Osteocyte (in vitro differentiated cells): ENCODE measurements at regions not wholly inside any gene's neighbourhood (a gene's known extent, or its start where the extent isn't known, plus 50 kb on each side); places are given as distances from the start of the nearest gene placed in this dataset.

Experiments
- DNase-seq: peaks from one replicate; pipeline ENCODE4 v3.0.0; 2021; ENCODE audit warnings: mixed read lengths; ENCODE audit not compliant: unreplicated experiment; ENCODE audit errors: extremely low spot score
- H3K27ac Mint-ChIP-seq: one replicate; pipeline ENCODE4 v1.8.0; 2021; ENCODE audit warnings: mild to moderate bottlenecking, mixed read lengths; ENCODE audit not compliant: unreplicated experiment
- H3K27me3 Mint-ChIP-seq: one replicate; pipeline ENCODE4 v1.8.0; 2021; ENCODE audit warnings: mixed read lengths; ENCODE audit not compliant: unreplicated experiment
- H3K36me3 Mint-ChIP-seq: one replicate; pipeline ENCODE4 v1.8.0; 2021; ENCODE audit warnings: mixed read lengths; ENCODE audit not compliant: unreplicated experiment
- H3K4me1 Mint-ChIP-seq: one replicate; pipeline ENCODE4 v1.8.0; 2021; ENCODE audit warnings: mixed read lengths; ENCODE audit not compliant: unreplicated experiment
- H3K4me3 Mint-ChIP-seq: one replicate; pipeline ENCODE4 v1.8.0; 2021; ENCODE audit warnings: mild to moderate bottlenecking, moderate library complexity, mixed read lengths; ENCODE audit not compliant: unreplicated experiment
- H3K9me3 Mint-ChIP-seq: one replicate; pipeline ENCODE4 v1.8.0; 2021; ENCODE audit warnings: mixed read lengths; ENCODE audit not compliant: unreplicated experiment
- CTCF ChIP-seq: fragments of 200-600 bp; sonication (generic); IDR thresholded peaks from 2 replicates; pipeline ENCODE4 v1.5.0; 2021; ENCODE audit warnings: antibody characterized with exemption, mild to moderate bottlenecking, moderate library complexity

GRCh38 chr17:5651348-5651747 lies 67.0 kb upstream of the NLRP1 start:
- Mint-ChIP-seq H3K27ac (no peak overlapping the region), H3K4me1 (no peaks in the 10 kb centered on the region), H3K27me3 (peaks cover 8% of the 10 kb centered on the region), H3K4me3 (no peak overlapping the region), H3K9me3 (peaks cover 8% of the 10 kb centered on the region), H3K36me3 (no peaks in the 10 kb centered on the region)
- TF ChIP-seq CTCF: no peak
- no peak for DNase-seq

- Mint-ChIP-seq H3K4me3 (no peak overlapping the region), H3K36me3 (no peaks in the 10 kb centered on the region), H3K4me1 (no peaks in the 10 kb centered on the region), H3K27ac (no peak overlapping the region), H3K9me3 (no peaks in the 10 kb centered on the region), H3K27me3 (peaks cover 5% of the 10 kb centered on the region)
- no peak for DNase-seq
- no peak for TF ChIP-seq CTCF
These were observed 77.3 kb upstream of the NLRP1 start for GRCh38 chr17:5661491-5662125.

- no peaks in the 10 kb centered on the region for H3K4me1 Mint-ChIP-seq
- peaks cover 3% of the 10 kb centered on the region for H3K27me3 Mint-ChIP-seq
- no peak for TF ChIP-seq CTCF
- H3K4me3 Mint-ChIP-seq: no peak overlapping the region
- H3K9me3 Mint-ChIP-seq: no peaks in the 10 kb centered on the region
- no peaks in the 10 kb centered on the region for H3K36me3 Mint-ChIP-seq
- DNase-seq: no peak
- H3K27ac Mint-ChIP-seq: no peak overlapping the region
These were observed 78.2 kb upstream of the NLRP1 start for GRCh38 chr17:5662409-5663085.

- peaks cover 3% of the 10 kb centered on the region for H3K27me3 Mint-ChIP-seq
- no peak for TF ChIP-seq CTCF
- no peaks in the 10 kb centered on the region for H3K9me3 Mint-ChIP-seq
- H3K27ac Mint-ChIP-seq: no peak overlapping the region
- H3K4me3 Mint-ChIP-seq: no peak overlapping the region
- H3K36me3 Mint-ChIP-seq: no peaks in the 10 kb centered on the region
- H3K4me1 Mint-ChIP-seq: no peaks in the 10 kb centered on the region
- no peak for DNase-seq
These were observed 80.9 kb upstream of the NLRP1 start for GRCh38 chr17:5665164-5665563.

GRCh38 chr17:5667871-5668270 lies 83.6 kb upstream of the NLRP1 start:
- H3K27me3 Mint-ChIP-seq: no peaks in the 10 kb centered on the region
- no peaks in the 10 kb centered on the region for H3K9me3 Mint-ChIP-seq
- no peaks in the 10 kb centered on the region for H3K4me1 Mint-ChIP-seq
- no peak overlapping the region for H3K4me3 Mint-ChIP-seq
- H3K27ac Mint-ChIP-seq: no peak overlapping the region
- no peak for DNase-seq
- H3K36me3 Mint-ChIP-seq: no peaks in the 10 kb centered on the region
- no peak for TF ChIP-seq CTCF
